OCI-LY7 (cell line): ENCODE measurements at regions not wholly inside any gene's neighbourhood (a gene's known extent, or its start where the extent isn't known, plus 50 kb on each side); places are given as distances from the start of the nearest gene placed in this dataset.

Source experiments
- BruUV-seq: library from RNA; stranded (reverse); fragments of 400-500 nt; replicated peaks from 2 replicates; lab custom pipeline; 2021; lab: Mats Ljungman, UMichigan
- CTCF ChIA-PET: fragments of 300-600 bp; sonication (Branson Sonifier 250); formaldehyde crosslinking; loops from one replicate; lab custom pipeline; 2022; ENCODE audit warnings: antibody characterized with exemption; ENCODE audit not compliant: unreplicated experiment; lab: Charles Lee
- POLR2A ChIA-PET: fragments of 300-600 bp; sonication (Branson Sonifier 250); formaldehyde crosslinking; loops from one replicate; lab custom pipeline; 2022; ENCODE audit warnings: antibody characterized with exemption; lab: Charles Lee
- DNase-seq: peaks from one replicate; pipeline ENCODE4 v3.0.0-alpha.2; 2015; ENCODE audit warnings: low spot score
- H2AFZ ChIP-seq: fragments of 200-600 bp; sonication (generic), shearing (Covaris generic); 2 replicates; pipeline ENCODE4 v1.6.1; 2014; ENCODE audit warnings: mild to moderate bottlenecking, antibody characterized with exemption, low read length, moderate library complexity
- H3K27ac ChIP-seq: fragments of 200-600 bp; sonication (generic); 2 replicates; pipeline ENCODE4 v1.5.1; 2014; ENCODE audit warnings: mixed run types, low read depth, mild to moderate bottlenecking, moderate library complexity, low read length, inconsistent platforms; ENCODE audit not compliant: poor library complexity, severe bottlenecking
- H3K36me3 ChIP-seq: fragments of 200-600 bp; sonication (generic); 2 replicates; pipeline ENCODE4 v1.6.1; 2014; ENCODE audit warnings: mild to moderate bottlenecking, antibody characterized with exemption, low read length, moderate library complexity, mixed read lengths; ENCODE audit not compliant: insufficient read depth
- H3K4me1 ChIP-seq: fragments of 200-600 bp; sonication (generic); 2 replicates; pipeline ENCODE4 v1.5.1; 2014; ENCODE audit warnings: mild to moderate bottlenecking, low read length; ENCODE audit not compliant: insufficient read depth, poor library complexity, severe bottlenecking
- H3K4me2 ChIP-seq: fragments of 200-600 bp; sonication (generic); 2 replicates; pipeline ENCODE4 v1.6.1; 2014; ENCODE audit warnings: mild to moderate bottlenecking, low read length
- H3K4me3 ChIP-seq: fragments of 200-600 bp; sonication (generic); 2 replicates; pipeline ENCODE4 v1.5.1; 2014; ENCODE audit warnings: mild to moderate bottlenecking, low read depth, low read length; ENCODE audit not compliant: poor library complexity, severe bottlenecking
- H3K79me2 ChIP-seq: fragments of 200-600 bp; sonication (generic); 2 replicates; pipeline ENCODE4 v1.6.1; 2016; ENCODE audit warnings: low read depth, mild to moderate bottlenecking, low read length, moderate library complexity, mixed read lengths; ENCODE audit not compliant: insufficient read depth
- H3K9me2 ChIP-seq: fragments of 200-600 bp; sonication (generic); 2 replicates; pipeline ENCODE4 v1.6.1; 2016; ENCODE audit warnings: mild to moderate bottlenecking, low read length, mixed read lengths; ENCODE audit not compliant: insufficient read depth
- H3K9me3 ChIP-seq: fragments of 200-600 bp; sonication (generic); 2 replicates; pipeline ENCODE4 v1.6.1; 2014; ENCODE audit warnings: mild to moderate bottlenecking, mixed run types, low read length, mixed read lengths
- H4K20me1 ChIP-seq: fragments of 200-600 bp; sonication (generic); 2 replicates; pipeline ENCODE4 v1.6.1; 2014; ENCODE audit warnings: mild to moderate bottlenecking, antibody characterized with exemption, low read length, moderate library complexity, mixed read lengths; ENCODE audit not compliant: insufficient read depth
- EZH2phosphoT487 ChIP-seq: fragments of 200-600 bp; sonication (generic); IDR thresholded peaks from 2 replicates; pipeline ENCODE4 v1.6.1; 2018; ENCODE audit warnings: low read depth, borderline replicate concordance, mild to moderate bottlenecking, mixed run types, antibody characterized with exemption, low read length, moderate library complexity, mixed read lengths
- intact Hi-C: fragments of 100-400 bp; cut with micrococcal nuclease; formaldehyde crosslinking; loops from one replicate; pipeline ENCODE4 v1.10.0; 2022; ENCODE audit not compliant: unreplicated experiment
- TF ChIP-seq, protein P1 (sequence below): fragments of 200-600 bp; sonication (generic); conservative IDR thresholded peaks from 2 replicates; pipeline ENCODE4 v1.5.1; 2014; ENCODE audit warnings: mild to moderate bottlenecking, antibody characterized with exemption, low read length, moderate library complexity, mixed read lengths

DNA sequence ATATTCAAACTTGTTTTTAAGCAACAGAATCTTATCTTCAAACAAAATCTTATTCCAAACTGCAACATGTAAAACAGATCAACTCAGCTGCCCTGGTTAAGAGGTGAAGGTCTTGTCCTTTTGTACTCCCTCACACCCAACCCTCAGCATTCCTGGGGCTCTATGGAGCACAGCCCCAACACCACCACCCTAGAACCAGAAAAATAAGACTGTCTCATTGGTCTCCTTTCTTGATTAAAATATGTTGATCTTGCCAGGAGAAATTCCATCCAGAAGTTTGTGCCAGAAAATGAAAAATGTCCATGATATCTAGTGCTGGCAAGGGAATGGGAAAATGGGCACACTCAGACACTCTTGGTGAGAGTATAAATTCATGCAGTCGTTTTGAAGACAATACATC, 62.1 kb upstream of the TMEM17 start:
- no peaks in the 10 kb centered on the region for H4K20me1 ChIP-seq
- no peak for DNase-seq
- H3K9me2 ChIP-seq: no peaks in the 10 kb centered on the region
- H3K4me3 ChIP-seq: no peak overlapping the region
- CTCF ChIA-PET: no interaction called here
- no peaks in the 10 kb centered on the region for H3K9me3 ChIP-seq
- no peak overlapping the region for H2AFZ ChIP-seq
- TF ChIP-seq EZH2phosphoT487: no peak
- TF ChIP-seq, protein P1, sequence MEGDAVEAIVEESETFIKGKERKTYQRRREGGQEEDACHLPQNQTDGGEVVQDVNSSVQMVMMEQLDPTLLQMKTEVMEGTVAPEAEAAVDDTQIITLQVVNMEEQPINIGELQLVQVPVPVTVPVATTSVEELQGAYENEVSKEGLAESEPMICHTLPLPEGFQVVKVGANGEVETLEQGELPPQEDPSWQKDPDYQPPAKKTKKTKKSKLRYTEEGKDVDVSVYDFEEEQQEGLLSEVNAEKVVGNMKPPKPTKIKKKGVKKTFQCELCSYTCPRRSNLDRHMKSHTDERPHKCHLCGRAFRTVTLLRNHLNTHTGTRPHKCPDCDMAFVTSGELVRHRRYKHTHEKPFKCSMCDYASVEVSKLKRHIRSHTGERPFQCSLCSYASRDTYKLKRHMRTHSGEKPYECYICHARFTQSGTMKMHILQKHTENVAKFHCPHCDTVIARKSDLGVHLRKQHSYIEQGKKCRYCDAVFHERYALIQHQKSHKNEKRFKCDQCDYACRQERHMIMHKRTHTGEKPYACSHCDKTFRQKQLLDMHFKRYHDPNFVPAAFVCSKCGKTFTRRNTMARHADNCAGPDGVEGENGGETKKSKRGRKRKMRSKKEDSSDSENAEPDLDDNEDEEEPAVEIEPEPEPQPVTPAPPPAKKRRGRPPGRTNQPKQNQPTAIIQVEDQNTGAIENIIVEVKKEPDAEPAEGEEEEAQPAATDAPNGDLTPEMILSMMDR: no peak
- no peaks in the 10 kb centered on the region for H3K36me3 ChIP-seq
- no peak overlapping the region for H3K4me2 ChIP-seq
- H3K27ac ChIP-seq: no peak overlapping the region
- H3K79me2 ChIP-seq: no peaks in the 10 kb centered on the region
- H3K4me1 ChIP-seq: no peaks in the 10 kb centered on the region
- BruUV-seq: no TSS peak
- intact Hi-C loops: no loop called here
- POLR2A ChIA-PET: no interaction called here

GRCh38 chr2:62567669-62568068, 61.7 kb upstream of the TMEM17 start:
- ChIA-PET CTCF (no interaction called here), POLR2A (interaction anchor here (0.6 kb wide), 1 partner anchor 794 kb away, joined by 6 read pairs; no protein-coding TSS in a partner anchor)
- Histone ChIP-seq H4K20me1 (no peaks in the 10 kb centered on the region), H3K79me2 (no peaks in the 10 kb centered on the region), H2AFZ (no peak overlapping the region), H3K9me3 (no peaks in the 10 kb centered on the region), H3K4me2 (no peak overlapping the region), H3K4me3 (no peak overlapping the region), H3K9me2 (no peaks in the 10 kb centered on the region), H3K27ac (no peak overlapping the region), H3K36me3 (no peaks in the 10 kb centered on the region), H3K4me1 (no peaks in the 10 kb centered on the region)
- intact Hi-C loops: no loop called here
- no TSS peak for BruUV-seq
- DNase-seq: no peak
- TF ChIP-seq EZH2phosphoT487: no peak
- TF ChIP-seq, protein P1: no peak

GRCh38 chr2:62566847-62567246, 60.9 kb upstream of the TMEM17 start:
- no peaks in the 10 kb centered on the region for H3K79me2 ChIP-seq
- ChIA-PET POLR2A (interaction anchor here (0.6 kb wide), 1 partner anchor 795 kb away, joined by 6 read pairs; no protein-coding TSS in a partner anchor), CTCF (no interaction called here)
- BruUV-seq: no TSS peak
- no peaks in the 10 kb centered on the region for H3K9me3 ChIP-seq
- no peak overlapping the region for H3K4me2 ChIP-seq
- no peak for DNase-seq
- H3K36me3 ChIP-seq: no peaks in the 10 kb centered on the region
- TF ChIP-seq, protein P1: no peak
- TF ChIP-seq EZH2phosphoT487: no peak
- no peaks in the 10 kb centered on the region for H3K4me1 ChIP-seq
- no peaks in the 10 kb centered on the region for H3K9me2 ChIP-seq
- no peaks in the 10 kb centered on the region for H4K20me1 ChIP-seq
- H2AFZ ChIP-seq: no peak overlapping the region
- H3K27ac ChIP-seq: no peak overlapping the region
- intact Hi-C loops: no loop called here
- no peak overlapping the region for H3K4me3 ChIP-seq
